GM12892 (cell line): ENCODE measurements at regions not wholly inside any gene's neighbourhood (a gene's known extent, or its start where the extent isn't known, plus 50 kb on each side); places are given as distances from the start of the nearest gene placed in this dataset.

Source experiments
- POLR2A ChIP-seq: IDR thresholded peaks from 2 replicates; pipeline ENCODE4 v1.6.1; 2011; ENCODE audit warnings: low read depth, low read length, control low read depth
- POLR2AphosphoS5 ChIP-seq: IDR thresholded peaks from 2 replicates; pipeline ENCODE4 v1.6.1; 2011; ENCODE audit warnings: low read depth, low read length, control low read depth
- TAF1 ChIP-seq: IDR thresholded peaks from 2 replicates; pipeline ENCODE4 v1.6.1; 2011; ENCODE audit warnings: low read depth, mild to moderate bottlenecking, control low read depth, low read length, borderline replicate concordance

DNA sequence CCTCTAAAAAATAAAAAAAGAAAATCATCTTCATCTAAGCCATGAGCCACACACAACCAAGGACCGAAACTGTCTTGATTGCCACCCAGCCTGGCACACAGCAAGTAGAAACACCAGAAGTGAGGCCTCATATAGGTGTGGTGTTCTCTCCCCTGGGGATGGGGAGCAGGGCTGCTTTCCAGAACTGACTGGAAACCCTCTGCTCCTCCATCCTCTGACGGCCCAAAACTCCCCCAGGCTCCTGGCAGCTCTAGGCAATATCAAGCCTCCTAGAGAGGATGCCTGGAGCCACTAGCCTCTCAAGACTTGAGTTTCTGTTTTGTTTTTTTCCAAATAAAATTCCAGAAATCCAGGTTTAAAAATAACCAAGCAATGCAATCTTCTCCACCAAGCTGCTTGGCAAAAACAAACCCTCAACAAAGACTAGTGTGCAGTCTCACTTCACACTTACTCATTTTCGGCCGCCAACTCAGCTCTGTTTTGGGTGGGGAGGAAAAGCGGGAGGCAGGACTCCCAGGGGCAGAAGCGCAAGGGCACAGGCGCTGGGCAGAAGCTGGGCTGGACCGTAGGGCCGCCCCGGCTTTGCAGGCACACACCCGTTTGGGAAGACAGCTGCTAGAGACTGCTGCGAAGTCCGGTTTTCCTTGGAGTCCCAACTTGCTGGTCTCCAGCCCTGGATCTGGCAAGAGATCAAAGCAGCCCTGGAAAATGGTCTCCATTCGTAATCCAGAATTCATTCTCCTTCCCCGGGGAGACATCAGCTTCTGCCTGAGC, 78.2 kb upstream of the CAPZB start:
- TF ChIP-seq POLR2AphosphoS5 = no peak
- no peak for TF ChIP-seq POLR2A
- TF ChIP-seq TAF1 = no peak
